ENCODE measurements at regions not wholly inside any gene's neighbourhood (a gene's known extent, or its start where the extent isn't known, plus 50 kb on each side); places are given as distances from the start of the nearest gene placed in this dataset.

- DNase-seq (ENCODE audit: low spot score) = no peak
Measured at GRCh38 chr17:51548125-51548524, 287.8 kb downstream of the UTP18 start.

GRCh38 chr17:51555153-51555552 lies 294.8 kb downstream of the UTP18 start:
- no peak for DNase-seq (ENCODE audit: low spot score)

GRCh38 chr17:51559778-51560177 lies 299.4 kb downstream of the UTP18 start:
- no peak for DNase-seq (ENCODE audit: low spot score)

- no peak for DNase-seq (ENCODE audit: low spot score)
Measured at GRCh38 chr17:51560398-51560797, 300.1 kb downstream of the UTP18 start.

GRCh38 chr17:51563961-51564360 lies 303.6 kb downstream of the UTP18 start:
- DNase-seq (ENCODE audit: low spot score) = no peak

GRCh38 chr17:51572115-51572514 lies 311.8 kb downstream of the UTP18 start:
- DNase-seq (ENCODE audit: low spot score) = no peak

Data from ureter (tissue), 1 donor.